Panc1 (cell line): ENCODE measurements at regions not wholly inside any gene's neighbourhood (a gene's known extent, or its start where the extent isn't known, plus 50 kb on each side); places are given as distances from the start of the nearest gene placed in this dataset.

Experiments used
- CTCF ChIP-seq: fragments of 450-650 bp; IDR thresholded peaks from 2 replicates; pipeline ENCODE4 v1.5.1; 2017; ENCODE audit warnings: mild to moderate bottlenecking
- POLR2AphosphoS5 ChIP-seq: IDR thresholded peaks from 2 replicates; pipeline ENCODE4 v1.6.1; 2012; ENCODE audit warnings: mild to moderate bottlenecking, low read depth, low read length, moderate library complexity
- REST ChIP-seq, 2 experiments: IDR thresholded peaks; 2 replicates each; pipeline ENCODE4 v1.6.1; 2011 to 2012; ENCODE audit warnings: low read depth in 2 of 2, control low read depth in 1 of 2, low read length in 1 of 2, mild to moderate bottlenecking in 1 of 2, moderate library complexity in 1 of 2; ENCODE audit not compliant: insufficient read depth in 1 of 2
- SIN3A ChIP-seq: IDR thresholded peaks from 2 replicates; pipeline ENCODE4 v1.6.1; 2012; ENCODE audit warnings: low read depth, mild to moderate bottlenecking, low read length, moderate library complexity, borderline replicate concordance; ENCODE audit not compliant: insufficient read depth

GRCh38 chr3:106946866-106947265 is 430.4 kb upstream of the CCDC54 start:
- TF ChIP-seq CTCF (no peak), REST (IDR thresholded peaks at IDR 0.05; ENCODE audit: insufficient read depth in 1 of 2, low read depth in 2 of 2, low read length in 1 of 2) (no peak), POLR2AphosphoS5 (no peak), SIN3A (no peak)
